Activated effector memory CD4-positive, alpha-beta T cell treated with Interleukin-2 at 50 U/mL for 16 hours (primary cell): ENCODE measurements at regions not wholly inside any gene's neighbourhood (a gene's known extent, or its start where the extent isn't known, plus 50 kb on each side); places are given as distances from the start of the nearest gene placed in this dataset.
"Not testable (repeated sequence)": the region's sequence is repeated elsewhere in the genome, so short reads cannot be mapped to it uniquely, and the experiment has no call there.

ENCODE experiments used
- DNase-seq: peaks from one replicate; pipeline ENCODE4 v3.0.0-alpha.2; 2020

- no peak for DNase-seq
Measured at GRCh38 chr6:9921366-9921765, 493.5 kb downstream of the TFAP2A start.

GRCh38 chr6:9914951-9915350 lies 499.9 kb downstream of the TFAP2A start:
- DNase-seq = no peak

- DNase-seq = no peak
Measured at GRCh38 chr6:9901376-9901775, 513.5 kb downstream of the TFAP2A start.

DNA sequence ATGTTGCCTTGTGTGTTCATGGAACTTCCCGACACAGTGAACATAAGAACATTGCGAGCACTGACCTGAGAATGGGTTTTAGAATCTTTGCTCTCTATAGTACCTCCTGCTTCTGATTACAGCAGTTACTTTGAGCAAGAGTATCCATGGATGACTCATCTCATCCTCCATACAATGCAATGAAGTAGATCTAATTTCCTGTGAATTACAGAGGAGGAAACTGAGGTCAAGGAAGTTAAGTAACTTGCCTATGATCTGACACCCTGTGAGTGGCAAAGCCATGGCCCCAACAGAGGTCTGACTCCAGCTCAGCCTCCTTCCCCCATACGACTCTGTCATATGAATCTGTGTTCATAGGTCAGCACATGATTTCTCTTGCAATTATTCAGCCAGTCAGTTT lies 518.1 kb downstream of the TFAP2A start:
- DNase-seq = no peak

DNA sequence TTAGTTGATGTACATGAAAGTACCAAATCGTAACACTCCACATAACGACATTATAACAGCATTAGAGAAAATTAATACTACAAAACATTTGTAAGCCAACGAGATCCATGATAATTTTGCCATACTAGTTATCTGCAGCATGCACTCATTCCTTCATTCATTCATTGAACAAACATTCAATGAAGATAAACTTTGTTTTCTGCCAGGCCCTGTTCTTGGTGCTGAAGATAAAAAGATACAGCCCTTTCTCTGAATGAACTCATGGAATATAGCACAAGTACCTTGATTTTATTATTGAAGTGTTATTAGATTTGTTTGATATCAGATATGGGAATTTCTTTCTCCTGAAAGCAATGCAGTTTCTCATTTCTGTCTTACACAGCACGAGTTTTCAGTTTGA lies 524.0 kb downstream of the TFAP2A start:
- DNase-seq = no peak

GRCh38 chr6:9890469-9890868 lies 524.4 kb downstream of the TFAP2A start:
- no peak for DNase-seq

- no peak for DNase-seq
Measured at GRCh38 chr6:9878535-9878934, 536.3 kb downstream of the TFAP2A start.

GRCh38 chr6:9875605-9876353 lies 539.1 kb downstream of the TFAP2A start:
- no peak for DNase-seq

DNA sequence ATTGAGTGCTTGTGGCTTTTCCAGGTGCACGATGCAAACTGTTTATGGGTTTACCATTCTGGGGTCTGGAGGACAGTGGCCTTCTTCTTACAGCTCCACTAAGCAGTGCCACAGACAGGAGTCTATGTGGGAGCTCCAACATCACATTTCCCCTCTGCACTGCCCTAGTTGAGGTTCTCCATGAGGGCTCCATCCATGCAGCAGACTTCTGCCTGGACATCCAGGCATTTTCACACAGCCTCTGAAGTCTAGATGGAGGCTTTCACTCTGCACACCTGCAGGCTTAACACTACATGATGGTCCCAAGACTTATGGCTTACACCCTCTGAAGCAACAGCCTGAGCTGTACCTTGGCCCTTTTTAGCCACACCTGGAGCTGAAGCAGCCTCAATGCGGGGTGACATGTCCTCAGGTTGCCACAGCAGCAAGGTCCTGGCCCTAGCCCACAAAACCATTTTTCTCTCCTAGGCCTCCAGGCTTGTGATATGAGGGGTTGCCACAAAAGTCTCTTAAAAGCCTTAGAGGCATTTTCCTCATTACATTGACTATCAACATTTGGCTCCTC lies 552.2 kb downstream of the TFAP2A start:
- no peak for DNase-seq

GRCh38 chr6:9851541-9852380 lies 563.1 kb downstream of the TFAP2A start:
- DNase-seq = no peak

DNA sequence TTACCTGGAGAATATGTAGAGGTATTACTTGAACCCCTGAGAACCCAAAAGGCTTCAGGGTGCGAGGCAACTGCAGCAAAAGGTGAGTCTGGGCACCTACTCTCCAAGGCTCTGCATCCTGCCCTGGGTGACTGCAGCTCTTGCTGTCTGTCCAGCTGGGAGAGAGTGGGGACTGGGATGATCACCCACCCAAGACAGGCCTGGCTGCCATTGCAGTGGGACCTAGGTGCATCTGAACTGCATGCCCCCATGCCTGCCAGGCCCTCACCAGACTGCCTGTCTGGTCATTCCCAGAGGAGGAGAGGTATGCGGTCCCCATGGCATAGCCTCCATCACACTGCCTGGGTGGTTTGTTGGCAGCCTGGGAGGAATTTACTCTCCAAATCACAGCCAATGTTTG lies 563.9 kb downstream of the TFAP2A start:
- no peak for DNase-seq

DNA sequence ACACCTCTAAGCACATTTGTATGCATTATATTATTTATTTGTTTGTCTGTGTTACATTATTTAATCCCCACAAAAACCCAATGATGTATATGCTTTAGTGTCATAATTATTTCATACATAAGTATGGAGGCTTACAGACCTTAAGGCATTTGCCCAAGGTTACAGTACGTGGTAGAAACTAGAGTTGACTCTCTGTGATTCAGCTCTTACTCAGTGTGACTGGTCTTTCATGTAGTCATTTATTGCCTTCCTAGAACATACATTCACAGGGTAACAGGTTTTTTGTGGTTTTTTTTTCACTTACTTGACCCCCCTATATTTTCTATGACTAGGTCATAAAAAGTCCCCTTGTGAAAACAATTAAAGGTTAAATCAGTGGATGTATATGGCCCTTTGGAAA lies 566.8 kb downstream of the TFAP2A start:
- DNase-seq = no peak

DNA sequence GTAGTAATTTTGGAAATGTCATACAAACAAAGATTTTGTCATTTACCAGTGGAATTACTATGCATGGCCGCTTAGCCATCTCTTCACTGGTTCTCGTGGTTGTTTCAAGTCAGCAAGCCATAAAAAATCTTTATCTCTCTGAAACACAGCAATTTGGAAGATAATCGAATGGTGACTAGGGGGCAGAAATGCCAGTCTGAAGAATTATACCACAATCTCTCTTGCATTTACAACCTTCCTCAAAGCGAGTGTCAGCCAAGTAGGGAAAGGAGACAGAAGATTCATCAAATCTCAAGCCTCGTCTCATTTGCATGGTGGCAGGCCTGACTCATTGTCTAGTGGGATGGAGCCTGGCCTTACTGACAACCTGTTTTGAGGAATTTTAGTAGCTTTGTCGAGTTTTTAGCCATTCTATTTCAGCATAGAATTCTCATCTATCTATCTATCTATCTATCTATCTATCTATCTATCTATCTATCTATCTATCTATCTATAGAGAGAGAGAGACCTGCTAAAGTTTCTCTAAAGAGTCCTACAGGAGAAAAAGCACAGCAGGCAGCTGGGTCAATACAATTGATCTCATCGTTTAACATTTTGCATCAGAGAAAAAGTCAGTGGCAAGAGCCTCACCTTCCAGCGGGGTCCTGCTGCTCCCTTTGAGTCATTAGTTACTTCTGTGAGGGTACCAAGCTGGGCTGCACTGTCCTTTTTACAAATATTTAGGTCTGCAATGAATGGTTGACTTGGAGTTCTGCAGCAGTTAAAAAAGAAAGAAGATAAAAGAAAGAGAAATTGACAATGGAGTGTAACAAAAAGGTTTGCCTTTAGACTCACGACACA lies 572.8 kb downstream of the TFAP2A start:
- DNase-seq = no peak

DNA sequence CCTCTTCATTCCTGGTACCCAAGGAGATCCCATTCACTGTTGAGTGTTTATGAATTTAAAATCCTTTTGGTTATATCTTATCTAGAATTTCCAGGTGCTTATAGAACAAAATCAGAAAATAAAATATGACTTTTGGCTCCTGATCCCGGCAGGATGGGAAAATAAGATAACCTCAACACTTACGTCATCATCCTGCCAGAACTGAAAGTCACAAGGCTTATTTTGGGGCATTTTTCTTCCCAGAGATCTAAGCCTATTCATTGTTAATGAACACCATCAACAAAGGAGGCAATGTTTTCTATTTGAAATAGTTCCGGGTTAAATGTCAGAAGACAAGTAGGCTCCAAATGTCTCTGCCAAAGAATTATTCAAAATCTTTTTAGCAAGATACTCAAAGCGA lies 580.6 kb downstream of the TFAP2A start:
- no peak for DNase-seq

- no peak for DNase-seq
Measured at GRCh38 chr6:9831783-9832182, 583.1 kb downstream of the TFAP2A start.

DNA sequence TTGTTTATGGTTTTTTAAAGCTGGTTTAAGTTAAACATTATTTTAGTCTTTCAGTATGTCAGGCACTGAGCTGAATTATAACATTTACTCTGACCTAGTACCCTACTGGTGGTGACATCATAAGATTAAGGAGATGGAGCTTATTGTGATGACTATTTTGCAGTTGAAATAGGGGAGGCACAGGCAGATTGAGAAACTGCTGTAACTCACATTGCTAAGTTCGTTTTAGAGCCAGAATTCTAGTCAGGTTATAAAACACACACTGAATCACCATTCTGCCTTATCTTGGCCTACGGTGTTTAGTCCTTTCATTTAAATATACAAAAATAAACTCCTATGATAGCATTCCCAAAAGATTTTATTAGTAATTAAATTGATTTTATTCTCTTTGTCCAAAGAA lies 584.1 kb downstream of the TFAP2A start:
- DNase-seq = no peak

GRCh38 chr6:9825526-9825925 lies 589.3 kb downstream of the TFAP2A start:
- DNase-seq = no peak

- not testable (repeated sequence) for DNase-seq
Measured at GRCh38 chr6:9810727-9811126, 604.1 kb downstream of the TFAP2A start.

GRCh38 chr6:9810286-9810685 lies 604.6 kb downstream of the TFAP2A start:
- DNase-seq = no peak

DNA sequence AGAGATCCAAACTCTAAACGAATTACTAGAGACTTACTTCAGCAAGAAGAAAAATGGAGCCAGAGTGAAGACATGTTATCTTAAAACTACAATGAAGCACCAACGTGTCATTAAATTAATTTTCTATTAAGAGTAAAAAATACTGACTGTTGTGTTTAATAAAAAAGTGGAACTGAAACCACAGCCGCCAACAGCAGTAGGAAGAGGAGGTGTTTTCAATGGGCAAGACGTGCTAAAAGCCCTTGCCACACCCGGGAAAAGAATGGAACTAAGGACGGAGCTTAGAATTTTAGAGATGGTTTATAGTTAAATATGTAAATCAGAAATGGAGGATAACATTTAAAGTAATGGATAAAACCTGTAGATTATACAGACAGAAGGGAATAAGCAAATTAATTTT lies 608.7 kb downstream of the TFAP2A start:
- DNase-seq = no peak

DNA sequence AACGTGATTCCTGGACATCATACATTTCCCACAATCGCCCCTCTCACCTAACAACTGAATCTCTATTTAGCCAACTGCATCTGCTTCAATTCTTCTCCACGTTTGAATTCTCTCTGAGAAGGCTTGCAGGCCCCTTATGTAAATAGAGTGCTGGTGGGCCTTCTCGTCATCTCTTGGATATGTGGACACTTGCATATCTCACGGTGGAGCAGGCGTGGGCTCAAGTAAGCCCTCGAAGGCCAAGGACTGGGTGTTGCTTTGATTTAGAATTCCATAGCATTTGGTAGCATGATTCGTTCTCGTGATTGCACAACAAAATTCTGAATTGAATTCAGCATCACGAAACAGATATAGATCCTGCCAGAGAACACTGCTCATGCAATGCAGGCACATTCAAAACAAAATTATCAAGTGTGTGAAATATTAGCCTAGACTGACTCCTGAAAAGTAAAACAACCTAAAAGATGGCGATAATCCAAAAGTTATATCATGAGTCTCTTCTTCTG lies 613.6 kb downstream of the TFAP2A start:
- DNase-seq = no peak

- DNase-seq = no peak
Measured at GRCh38 chr6:9799582-9799981, 615.3 kb downstream of the TFAP2A start.

DNA sequence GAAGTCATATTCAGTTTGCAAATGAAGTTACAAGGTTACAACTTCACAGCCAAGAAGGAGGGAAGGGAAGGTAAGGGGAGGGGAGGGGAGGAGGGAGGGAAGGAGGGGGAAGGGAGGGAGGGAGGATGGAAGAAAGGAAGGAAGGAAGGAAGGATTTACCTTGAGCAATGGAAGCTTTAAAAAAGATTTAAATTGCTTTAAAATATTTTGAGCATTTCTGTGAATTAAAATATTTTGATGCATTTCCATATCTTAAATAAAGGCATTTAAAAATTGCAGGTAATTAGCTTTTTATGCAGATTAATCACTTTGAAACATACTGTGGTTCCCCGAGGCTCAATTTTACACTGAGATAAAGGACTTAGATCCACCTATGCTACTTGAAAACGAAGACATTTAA lies 618.0 kb downstream of the TFAP2A start:
- DNase-seq = no peak
